ENCODE measurements at regions not wholly inside any gene's neighbourhood (a gene's known extent, or its start where the extent isn't known, plus 50 kb on each side); places are given as distances from the start of the nearest gene placed in this dataset.

GRCh38 chr4:123956204-123956603 is 559.6 kb downstream of the SPRY1 start:
- Histone ChIP-seq H3K4me1 (no peaks in the 10 kb centered on the region), H3K36me3 (no peaks in the 10 kb centered on the region)

GRCh38 chr4:123966990-123967769 is 570.6 kb downstream of the SPRY1 start:
- H3K27ac ChIP-seq, result no peak overlapping the region
- TF ChIP-seq, protein P1, sequence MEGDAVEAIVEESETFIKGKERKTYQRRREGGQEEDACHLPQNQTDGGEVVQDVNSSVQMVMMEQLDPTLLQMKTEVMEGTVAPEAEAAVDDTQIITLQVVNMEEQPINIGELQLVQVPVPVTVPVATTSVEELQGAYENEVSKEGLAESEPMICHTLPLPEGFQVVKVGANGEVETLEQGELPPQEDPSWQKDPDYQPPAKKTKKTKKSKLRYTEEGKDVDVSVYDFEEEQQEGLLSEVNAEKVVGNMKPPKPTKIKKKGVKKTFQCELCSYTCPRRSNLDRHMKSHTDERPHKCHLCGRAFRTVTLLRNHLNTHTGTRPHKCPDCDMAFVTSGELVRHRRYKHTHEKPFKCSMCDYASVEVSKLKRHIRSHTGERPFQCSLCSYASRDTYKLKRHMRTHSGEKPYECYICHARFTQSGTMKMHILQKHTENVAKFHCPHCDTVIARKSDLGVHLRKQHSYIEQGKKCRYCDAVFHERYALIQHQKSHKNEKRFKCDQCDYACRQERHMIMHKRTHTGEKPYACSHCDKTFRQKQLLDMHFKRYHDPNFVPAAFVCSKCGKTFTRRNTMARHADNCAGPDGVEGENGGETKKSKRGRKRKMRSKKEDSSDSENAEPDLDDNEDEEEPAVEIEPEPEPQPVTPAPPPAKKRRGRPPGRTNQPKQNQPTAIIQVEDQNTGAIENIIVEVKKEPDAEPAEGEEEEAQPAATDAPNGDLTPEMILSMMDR (IDR thresholded peaks at IDR 0.05 in 8 of 11, conservative IDR thresholded peaks at IDR 0.05 in 3 of 11), result no peak
- no peak for TF ChIP-seq POLR2A (IDR thresholded peaks at IDR 0.05)
- TF ChIP-seq POLR2AphosphoS5 (IDR thresholded peaks at IDR 0.05), result no peak

More at GRCh38 chr4:123956204-123956603, 559.6 kb downstream of the SPRY1 start:
- TF ChIP-seq, protein P1 (IDR thresholded peaks at IDR 0.05 in 8 of 11, conservative IDR thresholded peaks at IDR 0.05 in 3 of 11), result no peak
- TF ChIP-seq POLR2A (IDR thresholded peaks at IDR 0.05) (no peak), POLR2AphosphoS5 (IDR thresholded peaks at IDR 0.05) (no peak)
- no peak for DNase-seq
- no peak overlapping the region for H3K27ac ChIP-seq
- intact Hi-C loops (cut with DNase I; ENCODE audit: low total_unique reads), result no loop called here
- 78 to 96% (median 85%) methylated on average over 6 to 7 of the region's 7 CpGs for WGBS, 5 donors
- no peak overlapping the region for H3K4me3 ChIP-seq
- H3K27me3 ChIP-seq (replicated peaks in 1 of 7), result no peaks in the 10 kb centered on the region
- H3K9me3 ChIP-seq, result no peaks in the 10 kb centered on the region

DNA sequence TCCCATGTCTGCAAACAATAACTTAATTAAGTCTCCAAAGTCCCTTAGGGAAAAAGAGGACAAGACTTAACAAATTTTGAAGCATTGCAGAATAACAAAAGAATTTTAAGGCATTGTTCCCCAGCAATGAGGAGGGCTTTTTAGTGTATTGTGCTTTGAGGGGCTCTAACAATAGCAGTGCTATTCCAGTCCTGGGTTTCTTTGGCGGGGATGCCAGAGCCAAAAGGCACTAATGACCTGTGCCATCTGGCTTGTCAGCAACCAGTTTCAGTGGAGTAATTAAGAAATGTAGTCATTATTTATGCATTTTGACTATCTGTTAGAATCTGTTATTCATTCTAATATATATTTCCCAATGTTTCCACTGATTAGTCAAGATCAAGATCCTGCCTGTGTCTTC is 575.4 kb downstream of the SPRY1 start:
- Histone ChIP-seq H3K9me3 (no peaks in the 10 kb centered on the region), H3K4me1 (peaks cover 0 to 9% (median 0%) of the 10 kb centered on the region in 6 donors), H3K27me3 (replicated peaks in 1 of 7) (no peaks in the 10 kb centered on the region), H3K36me3 (no peaks in the 10 kb centered on the region), H3K4me3 (no peak overlapping the region), H3K27ac (no peak overlapping the region)
- no peak for DNase-seq
- TF ChIP-seq POLR2A (IDR thresholded peaks at IDR 0.05) (no peak), POLR2AphosphoS5 (IDR thresholded peaks at IDR 0.05) (no peak)
- TF ChIP-seq, protein P1 (IDR thresholded peaks at IDR 0.05 in 8 of 11, conservative IDR thresholded peaks at IDR 0.05 in 3 of 11), result no peak
- intact Hi-C loops (cut with DNase I; ENCODE audit: low total_unique reads), result no loop called here
- 89 to 100% (median 92%) methylated on average over 1 of the region's 1 CpG for WGBS, 5 donors

More at GRCh38 chr4:123966990-123967769, 570.6 kb downstream of the SPRY1 start:
- no peak for DNase-seq
- Histone ChIP-seq H3K36me3 (no peaks in the 10 kb centered on the region), H3K4me1 (no peaks in the 10 kb centered on the region), H3K4me3 (no peak overlapping the region), H3K27me3 (replicated peaks in 1 of 7) (no peaks in the 10 kb centered on the region), H3K9me3 (no peaks in the 10 kb centered on the region)
- intact Hi-C loops (cut with DNase I; ENCODE audit: low total_unique reads), result no loop called here
- 79 to 88% (median 85%) methylated on average over 4 of the region's 4 CpGs for WGBS, 5 donors

GRCh38 chr4:123974386-123975149 is 578.0 kb downstream of the SPRY1 start:
- DNase-seq, result no peak
- Histone ChIP-seq H3K9me3 (peaks cover 0 to 17% (median 11%) of the 10 kb centered on the region in 8 donors), H3K27me3 (replicated peaks in 1 of 7) (no peaks in the 10 kb centered on the region), H3K27ac (no peak overlapping the region), H3K4me1 (peaks cover 0 to 9% (median 0%) of the 10 kb centered on the region in 6 donors), H3K36me3 (no peaks in the 10 kb centered on the region), H3K4me3 (no peak overlapping the region)
- WGBS, 5 donors, result 65 to 88% (median 78%) methylated on average over 2 of the region's 2 CpGs
- intact Hi-C loops (cut with DNase I; ENCODE audit: low total_unique reads), result no loop called here
- TF ChIP-seq POLR2A (IDR thresholded peaks at IDR 0.05) (no peak), POLR2AphosphoS5 (IDR thresholded peaks at IDR 0.05) (no peak)
- TF ChIP-seq, protein P1 (IDR thresholded peaks at IDR 0.05 in 8 of 11, conservative IDR thresholded peaks at IDR 0.05 in 3 of 11), result no peak
